IMR-90 (cell line): ENCODE measurements at regions not wholly inside any gene's neighbourhood (a gene's known extent, or its start where the extent isn't known, plus 50 kb on each side); places are given as distances from the start of the nearest gene placed in this dataset.

Source experiments
- ATAC-seq: fragments of 200-7000 bp; cut with Tn5 transposase; 2 replicates; pipeline ENCODE4 v1.9.1; 2020; ENCODE audit warnings: low read depth, mild to moderate bottlenecking, moderate library complexity
- BruUV-seq: library from RNA; stranded (reverse); fragments of 400-500 nt; replicated peaks from 2 replicates; lab custom pipeline; 2021; lab: Mats Ljungman, UMichigan
- CTCF ChIA-PET: fragments of 300-600 bp; formaldehyde crosslinking; extraction: SDS; loops from one replicate; lab custom pipeline; 2021; ENCODE audit warnings: antibody characterized with exemption; lab: Yijun Ruan, JAX
- POLR2A ChIA-PET: fragments of 300-600 bp; sonication (Branson Sonifier 250); formaldehyde crosslinking; loops from one replicate; lab custom pipeline; 2022; ENCODE audit warnings: antibody characterized with exemption; ENCODE audit not compliant: unreplicated experiment; lab: Charles Lee
- DNase-seq: peaks from one replicate; pipeline ENCODE4 v3.0.0; 2013
- H2AFZ ChIP-seq: replicated peaks from 2 replicates; pipeline ENCODE3; 2013; ENCODE audit warnings: low read length, mild to moderate bottlenecking; ENCODE audit not compliant: poor library complexity
- H2AK5ac ChIP-seq: 2 replicates; pipeline ENCODE4 v1.6.1; 2013; ENCODE audit warnings: low read depth, low read length, inconsistent platforms
- H2AK9ac ChIP-seq: replicated peaks from 2 replicates; pipeline ENCODE3; 2013; ENCODE audit warnings: mild to moderate bottlenecking, low read depth, low read length, moderate library complexity; ENCODE audit not compliant: poor library complexity
- H2BK120ac ChIP-seq: 2 replicates; pipeline ENCODE4 v1.6.1; 2013; ENCODE audit warnings: low read depth, low read length, inconsistent platforms
- H2BK15ac ChIP-seq: 3 replicates; pipeline ENCODE4 v1.6.1; 2013; ENCODE audit warnings: low read depth, low read length, inconsistent platforms
- H2BK20ac ChIP-seq: 2 replicates; pipeline ENCODE4 v1.6.1; 2013; ENCODE audit warnings: low read depth, mild to moderate bottlenecking, inconsistent platforms, low read length, moderate library complexity
- H2BK5ac ChIP-seq: 2 replicates; pipeline ENCODE4 v1.6.1; 2013; ENCODE audit warnings: mild to moderate bottlenecking, low read depth, low read length, inconsistent platforms; ENCODE audit not compliant: poor library complexity, severe bottlenecking
- H3K14ac ChIP-seq: replicated peaks from 2 replicates; pipeline ENCODE4 v1.6.1; 2013; ENCODE audit warnings: low read depth, low read length, inconsistent platforms
- H3K18ac ChIP-seq: 2 replicates; pipeline ENCODE4 v1.6.1; 2013; ENCODE audit warnings: low read depth, low read length, control low read depth
- H3K23ac ChIP-seq: 2 replicates; pipeline ENCODE4 v1.6.1; 2013; ENCODE audit warnings: low read depth, low read length, inconsistent platforms
- H3K27ac ChIP-seq: 2 replicates; pipeline ENCODE4 v1.5.1; 2013; ENCODE audit warnings: mild to moderate bottlenecking, control low read depth, low read length; ENCODE audit not compliant: insufficient read depth
- H3K27me3 ChIP-seq: 2 replicates; pipeline ENCODE4 v1.6.1; 2013; ENCODE audit warnings: low read length; ENCODE audit not compliant: control insufficient read depth, insufficient read depth
- H3K36me3 ChIP-seq: 2 replicates; pipeline ENCODE4 v1.6.1; 2013; ENCODE audit warnings: low read length, mixed read lengths; ENCODE audit not compliant: control insufficient read depth, insufficient read depth
- H3K4ac ChIP-seq: 2 replicates; pipeline ENCODE4 v1.6.1; 2013; ENCODE audit warnings: low read depth, low read length, inconsistent platforms
- H3K4me1 ChIP-seq: 2 replicates; pipeline ENCODE4 v1.6.1; 2013; ENCODE audit warnings: low read length, mixed read lengths; ENCODE audit not compliant: control insufficient read depth, insufficient read depth
- H3K4me2 ChIP-seq: 2 replicates; pipeline ENCODE4 v1.6.1; 2013; ENCODE audit warnings: low read depth, mild to moderate bottlenecking, control low read depth, low read length, moderate library complexity
- H3K4me3 ChIP-seq: 2 replicates; pipeline ENCODE4 v1.5.1; 2013; ENCODE audit warnings: low read depth, mild to moderate bottlenecking, control low read depth, low read length, moderate library complexity; ENCODE audit not compliant: insufficient read depth
- H3K56ac ChIP-seq: 2 replicates; pipeline ENCODE4 v1.6.1; 2013; ENCODE audit warnings: low read length, inconsistent platforms; ENCODE audit not compliant: insufficient read depth; ENCODE audit errors: extremely low read depth
- H3K79me1 ChIP-seq, 2 experiments: 2 replicates each; pipeline ENCODE4 v1.6.1; 2013; ENCODE audit warnings: low read length in 2 of 2, inconsistent platforms in 1 of 2, low read depth in 1 of 2
- H3K9ac ChIP-seq: 2 replicates; pipeline ENCODE4 v1.6.1; 2013; ENCODE audit warnings: low read depth, low read length, control low read depth
- H3K9me1 ChIP-seq: 2 replicates; pipeline ENCODE4 v1.6.1; 2013; ENCODE audit warnings: low read length, inconsistent platforms; ENCODE audit not compliant: insufficient read depth
- H3K9me3 ChIP-seq: 2 replicates; pipeline ENCODE4 v1.6.1; 2013; ENCODE audit warnings: low read length; ENCODE audit not compliant: control insufficient read depth, insufficient read depth
- H4K20me1 ChIP-seq: 2 replicates; pipeline ENCODE4 v1.6.1; 2013; ENCODE audit warnings: low read length, inconsistent platforms; ENCODE audit not compliant: insufficient read depth
- H4K5ac ChIP-seq: 2 replicates; pipeline ENCODE4 v1.6.1; 2013; ENCODE audit warnings: mild to moderate bottlenecking, low read depth, low read length, control low read depth
- H4K8ac ChIP-seq, 2 experiments: 2 replicates each; pipeline ENCODE4 v1.6.1; 2013; ENCODE audit warnings: low read depth in 2 of 2, low read length in 2 of 2, control low read depth in 1 of 2, inconsistent platforms in 1 of 2
- H4K91ac ChIP-seq: 2 replicates; pipeline ENCODE4 v1.6.1; 2013; ENCODE audit warnings: low read depth, low read length, inconsistent platforms; ENCODE audit not compliant: insufficient read depth
- RCOR1 ChIP-seq: IDR thresholded peaks from 2 replicates; pipeline ENCODE4 v1.6.1; 2012; ENCODE audit warnings: mild to moderate bottlenecking, low read length, improper control_type of control experiment; ENCODE audit not compliant: insufficient replicate concordance
- WGBS, 2 experiments: methylation state at CpG; one replicate each; pipeline versions ENCODE4 v1.1.5 to v1.1.7; 2013; ENCODE audit warnings: missing lambda C conversion rate in 2 of 2; ENCODE audit not compliant: insufficient read length in 1 of 2; ENCODE audit errors: extremely low coverage in 2 of 2; 5-methylcytosine and 5-hydroxymethylcytosine counted together
- dilution Hi-C: fragments of 300-500 bp; cut with HindIII; formaldehyde crosslinking; loops from one replicate; pipeline ENCODE4 v1.14.3; 2018; ENCODE audit warnings: low sequenced_read_pairs; ENCODE audit not compliant: unreplicated experiment
- in situ Hi-C: fragments of 300-500 bp; cut with MboI; formaldehyde crosslinking; loops from 3 replicates; pipeline ENCODE4 v1.14.3; 2019; ENCODE audit warnings: low sequenced_read_pairs, inconsistent platforms, mixed read lengths
- intact Hi-C: fragments of 100-400 bp; cut with micrococcal nuclease; formaldehyde crosslinking; loops from 2 replicates; pipeline ENCODE4 v1.10.0; 2022

DNA sequence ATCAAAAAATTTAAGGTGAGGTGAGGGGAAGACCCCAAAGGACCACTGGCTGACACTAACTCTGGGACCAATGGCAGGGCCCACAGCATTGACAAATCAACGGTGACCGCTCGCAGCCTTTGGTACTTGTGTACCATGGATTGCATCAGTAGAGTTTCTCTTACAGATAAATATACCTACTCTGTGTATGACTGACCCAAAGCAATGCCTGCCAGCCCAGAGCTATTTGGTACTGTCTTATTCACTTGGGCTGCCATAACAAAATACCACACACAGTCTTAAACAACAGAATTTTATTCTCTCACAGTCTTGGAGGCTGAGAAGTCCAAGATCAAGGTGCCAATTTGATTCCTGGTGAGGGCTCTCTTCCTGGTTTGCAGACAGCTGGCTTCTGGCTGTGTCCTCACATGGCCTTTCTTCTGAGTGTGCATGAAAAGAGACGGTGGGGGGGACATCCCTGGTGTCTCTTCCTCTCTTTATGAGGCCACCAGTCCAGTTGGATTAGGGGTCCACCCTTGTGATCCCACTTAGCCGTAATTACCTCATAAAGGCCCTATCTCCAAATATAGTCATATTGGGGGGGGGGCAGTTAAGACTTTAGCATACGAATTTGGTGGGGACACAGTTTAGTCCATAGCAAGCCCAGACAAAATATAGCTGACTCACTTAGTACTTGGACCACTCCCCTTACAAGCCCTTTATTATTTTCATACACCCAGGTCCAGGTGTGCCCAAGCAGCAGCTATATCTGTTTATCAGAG is 336.3 kb downstream of the CD83 start:
- CTCF ChIA-PET: interaction anchor here (0.7 kb wide), 1 partner anchor 258 kb away, joined by 3 read pairs; no protein-coding TSS in a partner anchor
- no peaks in the 10 kb centered on the region for H3K79me1 ChIP-seq
- H3K4me2 ChIP-seq: no peak overlapping the region
- DNase-seq: no peak
- H3K27ac ChIP-seq: no peak overlapping the region
- no peaks in the 10 kb centered on the region for H3K27me3 ChIP-seq
- H3K4ac ChIP-seq: no peak overlapping the region
- POLR2A ChIA-PET: no interaction called here
- no peak overlapping the region for H3K9ac ChIP-seq
- H3K9me3 ChIP-seq: no peaks in the 10 kb centered on the region
- H2BK120ac ChIP-seq: no peak overlapping the region
- no peak overlapping the region for H4K91ac ChIP-seq
- no peak overlapping the region for H2BK15ac ChIP-seq
- no peak overlapping the region for H2BK5ac ChIP-seq
- WGBS, 2 experiments: no CpG with 5 or more reads among the region's 6 CpGs
- H3K23ac ChIP-seq: no peak overlapping the region
- no peaks in the 10 kb centered on the region for H3K36me3 ChIP-seq
- no peak overlapping the region for H2AK9ac ChIP-seq
- no peak overlapping the region for H3K14ac ChIP-seq
- TF ChIP-seq RCOR1: no peak
- H2BK20ac ChIP-seq: no peak overlapping the region
- dilution Hi-C loops: no loop called here
- no peak overlapping the region for H2AFZ ChIP-seq
- no TSS peak for BruUV-seq
- no peak overlapping the region for H3K4me3 ChIP-seq
- in situ Hi-C loops: no loop called here
- peaks cover 14% of the 10 kb centered on the region for H3K4me1 ChIP-seq
- H2AK5ac ChIP-seq: 0 out of 2 replicates have a peak overlapping the region, but pooled peaks have one; percentile 31
- ATAC-seq: no peak
- H3K56ac ChIP-seq: no peak overlapping the region
- no peaks in the 10 kb centered on the region for H4K20me1 ChIP-seq
- H3K18ac ChIP-seq: no peak overlapping the region
- H4K5ac ChIP-seq: no peak overlapping the region
- no peak overlapping the region for H4K8ac ChIP-seq
- intact Hi-C loops: no loop called here
- peaks cover 7% of the 10 kb centered on the region; the same call in 1 of the 2 replicates for H3K9me1 ChIP-seq
